HG02642 (cell line): ENCODE measurements at regions not wholly inside any gene's neighbourhood (a gene's known extent, or its start where the extent isn't known, plus 50 kb on each side); places are given as distances from the start of the nearest gene placed in this dataset.
"Not testable (repeated sequence)": the region's sequence is repeated elsewhere in the genome, so short reads cannot be mapped to it uniquely, and the experiment has no call there.

Source experiments
- ATAC-seq: cut with Tn5 transposase; IDR thresholded peaks from one replicate; pipeline ENCODE4 v1.9.1; 2021; ENCODE audit warnings: mild to moderate bottlenecking; ENCODE audit not compliant: unreplicated experiment, poor library complexity

GRCh38 chr7:109836016-109836415 is 1254.9 kb upstream of the LRRN3 start:
- ATAC-seq, result no peak

DNA sequence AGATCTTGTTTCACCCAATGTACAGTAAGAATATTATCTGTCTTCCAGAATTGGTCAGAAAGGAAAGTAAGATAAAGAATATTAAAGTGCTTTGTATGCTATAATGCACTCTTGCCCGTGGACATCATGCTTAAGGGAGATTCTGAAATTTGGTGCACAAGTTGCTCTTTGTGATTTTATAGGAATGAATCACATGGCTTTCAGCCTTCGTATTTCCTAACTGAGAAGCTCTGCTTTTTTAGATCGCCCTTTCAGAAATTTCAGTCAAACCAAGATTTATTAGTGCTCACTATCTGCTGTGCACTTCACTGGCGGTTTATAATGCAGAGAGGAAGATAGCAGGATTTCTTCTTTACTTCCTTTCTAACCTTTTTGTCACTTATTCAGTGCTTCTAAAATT is 1248.5 kb upstream of the LRRN3 start:
- ATAC-seq, result no peak

GRCh38 chr7:109844362-109844761 is 1246.6 kb upstream of the LRRN3 start:
- no peak for ATAC-seq

- no peak for ATAC-seq
These were observed 1226.7 kb upstream of the LRRN3 start for GRCh38 chr7:109864230-109864629.

- ATAC-seq, result no peak
These were observed 1222.6 kb upstream of the LRRN3 start for GRCh38 chr7:109868215-109868860.

DNA sequence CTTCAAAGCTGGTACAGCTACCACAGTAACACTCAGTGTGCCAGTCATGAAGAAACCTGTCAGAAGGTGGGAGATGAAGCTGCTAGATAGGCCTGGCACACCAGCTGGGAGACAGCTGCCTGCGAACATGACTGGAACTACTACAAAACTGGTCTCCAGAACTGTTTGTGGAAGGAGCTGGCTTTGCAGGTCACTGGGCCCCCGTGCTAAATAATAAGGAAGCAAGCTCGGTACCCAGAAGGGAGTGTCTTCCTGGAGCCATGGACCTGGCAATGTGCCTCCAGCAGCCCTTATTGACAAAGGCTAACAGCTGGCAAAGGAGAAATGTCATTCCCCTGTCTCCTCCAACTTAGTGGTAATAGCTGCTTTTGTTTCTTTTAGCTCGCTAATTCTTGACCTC is 1217.6 kb upstream of the LRRN3 start:
- ATAC-seq, result no peak

DNA sequence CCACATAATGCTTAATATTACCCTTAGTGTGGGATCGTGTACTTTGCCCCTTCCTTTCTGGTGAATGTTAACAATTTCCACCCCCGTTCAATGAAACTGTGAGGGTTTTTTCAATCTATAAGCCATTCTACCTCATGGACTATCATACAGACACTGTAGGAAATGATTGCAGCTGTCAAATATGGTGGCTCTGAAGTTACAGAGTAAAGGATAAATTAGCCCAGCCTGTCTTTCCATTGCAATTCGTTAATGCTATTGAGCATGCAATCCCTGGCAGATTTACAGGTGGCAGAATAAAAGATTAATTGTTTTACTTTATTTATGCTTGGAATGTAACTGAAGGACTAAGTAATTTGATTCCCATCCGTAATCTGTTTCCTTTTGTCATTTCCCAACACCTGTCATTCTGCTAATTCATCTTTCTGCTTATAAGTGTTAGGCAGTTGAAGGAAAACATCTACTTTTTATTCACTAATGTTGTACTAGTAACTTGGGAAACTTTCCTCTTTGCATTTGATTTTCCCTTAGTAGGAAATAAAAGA is 1211.6 kb upstream of the LRRN3 start:
- no peak for ATAC-seq

DNA sequence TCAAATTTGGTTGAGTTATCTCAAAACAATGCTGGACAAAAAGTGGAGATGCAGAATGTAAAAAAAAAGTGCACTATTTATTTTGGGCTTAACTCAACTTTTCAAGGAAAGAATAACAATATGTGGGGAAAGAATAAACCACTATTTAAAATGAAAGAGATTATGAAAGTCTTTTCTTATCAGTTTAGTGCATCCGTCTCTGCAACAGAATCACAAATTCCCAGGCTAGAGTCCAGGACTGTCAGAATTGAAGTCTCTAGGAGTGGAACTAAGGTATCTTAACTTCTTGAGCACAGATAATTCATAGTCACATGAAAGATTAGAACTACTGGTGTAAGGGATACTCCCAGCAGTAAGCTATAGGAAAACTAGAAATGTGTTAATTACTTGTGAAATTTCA is 1200.3 kb upstream of the LRRN3 start:
- no peak for ATAC-seq

GRCh38 chr7:109893231-109893630 is 1197.7 kb upstream of the LRRN3 start:
- no peak for ATAC-seq

DNA sequence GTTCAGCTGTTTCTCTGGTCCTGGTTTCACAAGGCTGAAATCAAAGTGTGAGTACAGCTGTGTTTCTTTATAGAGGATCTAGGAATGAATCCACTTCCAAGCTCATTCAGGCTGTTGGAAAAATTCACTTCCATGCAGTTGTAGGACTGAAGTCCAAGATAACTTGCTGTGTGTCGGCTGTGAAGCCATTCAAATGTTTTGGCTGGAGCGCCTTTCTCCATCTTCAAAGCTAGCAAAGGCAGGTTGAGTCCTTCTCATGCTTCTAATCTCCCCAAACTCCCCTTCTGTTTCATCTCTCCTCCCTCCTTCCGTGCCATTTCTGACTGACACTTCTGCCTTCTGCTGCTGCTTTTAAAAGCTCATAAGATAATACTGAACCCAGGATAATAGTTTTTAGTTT is 1195.4 kb upstream of the LRRN3 start:
- no peak for ATAC-seq

GRCh38 chr7:109901926-109902325 is 1189.0 kb upstream of the LRRN3 start:
- ATAC-seq, result no peak

GRCh38 chr7:109905368-109906065 is 1185.4 kb upstream of the LRRN3 start:
- ATAC-seq, result not testable (repeated sequence)

- no peak for ATAC-seq
These were observed 1175.3 kb upstream of the LRRN3 start for GRCh38 chr7:109915670-109916069.

- no peak for ATAC-seq
These were observed 1164.2 kb upstream of the LRRN3 start for GRCh38 chr7:109926738-109927137.

- ATAC-seq, result no peak
These were observed 1160.9 kb upstream of the LRRN3 start for GRCh38 chr7:109930049-109930448.

- ATAC-seq, result no peak
These were observed 1151.7 kb upstream of the LRRN3 start for GRCh38 chr7:109939207-109939606.

- ATAC-seq, result no peak
These were observed 1145.0 kb upstream of the LRRN3 start for GRCh38 chr7:109945820-109946518.

DNA sequence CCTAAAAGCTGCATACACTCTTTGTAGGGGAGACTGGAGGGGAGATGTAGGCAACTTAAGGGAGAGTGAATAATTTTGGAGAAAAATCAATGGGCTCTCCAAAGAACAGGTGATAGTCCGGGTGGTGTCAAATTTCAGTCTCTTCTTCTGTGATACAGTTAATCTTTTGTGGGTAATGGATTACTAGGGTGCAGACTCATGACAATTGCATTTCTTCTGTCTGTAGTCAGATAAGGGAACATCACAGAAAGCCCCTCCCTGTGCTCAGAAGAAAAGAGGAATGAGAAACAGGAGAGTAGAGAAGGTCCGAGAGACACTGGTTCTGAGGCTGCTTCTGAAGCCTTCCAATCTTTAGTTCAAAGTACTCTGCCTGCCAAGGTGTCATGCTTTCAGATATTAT is 1140.7 kb upstream of the LRRN3 start:
- no peak for ATAC-seq

- ATAC-seq, result no peak
These were observed 1139.9 kb upstream of the LRRN3 start for GRCh38 chr7:109950821-109951564.

DNA sequence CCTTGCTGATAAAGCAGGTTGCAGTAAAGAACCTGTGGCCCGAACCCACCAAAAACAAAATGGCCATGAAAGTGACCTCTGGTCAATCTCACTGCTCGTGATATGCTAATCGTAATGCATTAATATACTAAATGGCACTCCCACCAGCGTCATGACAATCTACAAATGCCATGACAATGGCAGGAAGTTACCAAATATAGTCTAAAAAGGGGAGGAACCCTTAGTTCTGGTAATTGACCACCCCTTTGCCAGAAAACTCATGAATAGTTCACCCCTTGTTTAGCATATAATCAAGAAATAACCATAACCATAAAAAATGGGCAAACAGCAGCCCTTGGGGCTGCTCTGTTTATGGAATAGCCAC is 1139.4 kb upstream of the LRRN3 start:
- no peak for ATAC-seq

DNA sequence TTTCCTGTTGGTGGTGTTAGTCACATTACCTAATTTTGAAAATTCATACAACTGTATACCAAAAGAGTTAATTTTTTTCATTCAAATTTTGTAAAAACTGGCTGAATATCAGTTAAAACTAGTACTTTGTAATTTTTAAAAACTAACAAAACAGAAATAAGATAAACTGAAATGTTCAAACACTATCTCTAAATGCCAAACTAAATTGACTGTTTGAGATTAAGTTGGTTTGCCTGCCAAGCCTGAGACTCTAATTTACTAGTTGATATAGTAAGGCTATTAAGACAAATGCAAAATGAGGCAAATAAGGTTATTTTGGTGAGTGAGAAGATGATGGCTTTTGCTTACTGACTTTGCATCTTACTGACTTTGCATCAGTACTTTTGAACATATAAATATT is 1134.9 kb upstream of the LRRN3 start:
- no peak for ATAC-seq
